ENCODE measurements at regions not wholly inside any gene's neighbourhood (a gene's known extent, or its start where the extent isn't known, plus 50 kb on each side); places are given as distances from the start of the nearest gene placed in this dataset.

DNA sequence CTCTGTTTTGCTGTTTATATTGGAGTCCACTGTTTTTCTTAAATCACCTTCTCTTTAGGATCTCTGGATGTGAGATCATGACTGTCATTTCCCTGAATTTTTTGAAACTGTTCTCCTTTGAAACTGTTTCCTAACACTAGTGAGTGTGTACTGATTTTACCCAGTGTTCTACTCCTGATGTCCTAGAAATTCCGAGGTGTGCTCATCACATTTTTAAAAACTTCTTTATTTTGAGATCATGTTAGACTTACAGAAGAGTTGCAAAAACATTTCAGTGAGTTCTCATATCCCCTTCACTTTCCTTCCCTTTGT is 292.6 kb downstream of the NFKBIZ start:
- Mint-ChIP-seq H3K9me3 (no peaks in the 10 kb centered on the region), H3K4me1 (ENCODE audit: low read depth) (peaks cover 1% of the 10 kb centered on the region), H3K27ac (no peak overlapping the region), H3K36me3 (ENCODE audit: low read depth) (no peaks in the 10 kb centered on the region), H3K27me3 (ENCODE audit: low read depth) (peaks cover 27% of the 10 kb centered on the region), H3K4me3 (no peak overlapping the region)
- DNase-seq (ENCODE audit: low spot score) = no peak

- Mint-ChIP-seq H3K4me3 (no peak overlapping the region), H3K27ac (no peak overlapping the region), H3K4me1 (ENCODE audit: low read depth) (peaks cover 1% of the 10 kb centered on the region), H3K36me3 (ENCODE audit: low read depth) (no peaks in the 10 kb centered on the region), H3K9me3 (no peaks in the 10 kb centered on the region), H3K27me3 (ENCODE audit: low read depth) (peaks cover 25% of the 10 kb centered on the region)
- no peak for DNase-seq (ENCODE audit: low spot score)
These were observed 292.3 kb upstream of the ZPLD1 start for GRCh38 chr3:102142379-102143060.

GRCh38 chr3:102143536-102143935 is 291.3 kb upstream of the ZPLD1 start:
- peaks cover 25% of the 10 kb centered on the region for H3K27me3 Mint-ChIP-seq (ENCODE audit: low read depth)
- peaks cover 1% of the 10 kb centered on the region for H3K4me1 Mint-ChIP-seq (ENCODE audit: low read depth)
- no peak overlapping the region for H3K4me3 Mint-ChIP-seq
- no peak overlapping the region for H3K27ac Mint-ChIP-seq
- DNase-seq (ENCODE audit: low spot score) = no peak
- H3K36me3 Mint-ChIP-seq (ENCODE audit: low read depth) = no peaks in the 10 kb centered on the region
- peaks cover 3% of the 10 kb centered on the region for H3K9me3 Mint-ChIP-seq

DNA sequence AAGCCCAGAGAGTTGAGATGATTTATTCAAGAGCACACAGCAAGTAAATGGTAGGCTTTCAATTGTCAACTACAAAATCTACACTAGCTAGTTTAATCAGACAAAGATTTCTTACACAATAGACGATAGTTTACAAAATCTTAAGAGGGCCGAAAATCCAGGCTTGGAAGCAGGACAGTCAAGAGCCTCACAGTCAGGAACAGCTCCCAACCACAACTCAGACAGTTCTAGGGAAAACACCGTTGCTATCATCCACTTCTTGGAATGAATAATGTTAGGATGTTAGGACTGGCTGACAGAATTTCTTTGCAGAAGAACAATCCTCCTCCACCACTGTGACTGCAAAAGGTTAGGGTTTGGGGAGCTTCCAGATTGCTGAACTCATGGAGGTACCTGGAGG is 290.8 kb upstream of the ZPLD1 start:
- Mint-ChIP-seq H3K27ac (no peak overlapping the region), H3K9me3 (peaks cover 8% of the 10 kb centered on the region), H3K27me3 (ENCODE audit: low read depth) (peaks cover 25% of the 10 kb centered on the region), H3K36me3 (ENCODE audit: low read depth) (peaks cover 2% of the 10 kb centered on the region), H3K4me3 (no peak overlapping the region), H3K4me1 (ENCODE audit: low read depth) (peaks cover 1% of the 10 kb centered on the region)
- no peak for DNase-seq (ENCODE audit: low spot score)

DNA sequence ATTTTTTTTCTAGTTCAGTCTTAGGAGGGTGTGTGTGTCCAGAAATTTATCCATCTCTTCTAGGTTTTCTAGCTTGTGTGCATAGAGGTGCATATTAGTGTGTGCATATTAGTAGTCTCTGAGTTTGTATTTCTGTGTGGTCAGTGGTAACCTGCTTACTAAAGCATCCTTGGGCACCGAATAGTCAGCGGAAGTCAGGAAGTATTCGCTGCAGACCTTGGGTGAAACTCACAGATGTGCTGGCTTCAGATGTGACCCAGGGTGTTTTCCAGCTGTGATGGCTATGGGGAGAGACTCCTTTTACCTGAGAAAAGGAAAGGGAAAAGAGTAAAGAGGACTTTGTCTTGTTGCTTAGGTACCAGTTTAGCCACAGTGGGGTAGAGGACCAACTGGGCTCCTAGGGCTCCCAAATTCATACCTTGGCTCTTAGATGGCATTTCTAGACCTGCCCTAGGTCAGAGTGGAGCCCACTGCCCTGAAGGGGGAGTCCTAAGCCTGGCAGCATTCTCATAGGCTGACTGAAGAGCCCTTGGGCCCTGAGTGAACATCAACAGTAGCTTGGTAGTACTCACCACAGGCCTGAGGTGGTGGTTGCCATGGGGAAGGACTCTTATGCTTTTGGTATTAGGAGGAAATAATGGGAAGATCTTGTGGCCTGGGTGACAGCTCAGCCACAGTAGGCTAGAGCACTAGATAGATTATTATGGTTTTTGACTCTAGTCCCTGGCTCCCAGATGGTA is 286.0 kb upstream of the ZPLD1 start:
- H3K27ac Mint-ChIP-seq = no peak overlapping the region
- H3K4me1 Mint-ChIP-seq (ENCODE audit: low read depth) = peaks cover 12% of the 10 kb centered on the region
- no peak for DNase-seq (ENCODE audit: low spot score)
- no peak overlapping the region for H3K4me3 Mint-ChIP-seq
- H3K9me3 Mint-ChIP-seq = peaks cover 54% of the 10 kb centered on the region
- peaks cover 16% of the 10 kb centered on the region for H3K36me3 Mint-ChIP-seq (ENCODE audit: low read depth)
- peaks cover 4% of the 10 kb centered on the region for H3K27me3 Mint-ChIP-seq (ENCODE audit: low read depth)

DNA sequence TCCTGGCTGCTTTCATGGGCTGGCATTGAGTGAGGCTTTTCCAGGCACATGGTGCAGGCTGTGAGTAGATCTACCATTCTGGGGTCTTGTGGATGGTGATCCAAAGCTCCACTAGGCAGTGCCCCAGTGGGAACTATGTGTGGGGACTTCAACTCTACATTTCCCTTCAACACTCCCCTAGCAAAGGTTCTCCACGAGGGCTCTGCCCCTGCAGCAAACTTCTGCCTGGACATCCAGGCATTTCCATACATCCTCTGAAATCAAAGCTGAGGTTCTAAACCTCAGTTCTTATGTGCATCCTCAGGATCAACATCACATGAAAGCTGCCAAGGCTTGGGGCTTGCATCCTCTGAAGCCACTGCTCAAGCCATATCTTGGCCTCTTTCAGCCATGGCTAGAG is 282.9 kb upstream of the ZPLD1 start:
- no peak for DNase-seq (ENCODE audit: low spot score)
- peaks cover 12% of the 10 kb centered on the region for H3K4me1 Mint-ChIP-seq (ENCODE audit: low read depth)
- H3K9me3 Mint-ChIP-seq = peaks cover 59% of the 10 kb centered on the region
- H3K27ac Mint-ChIP-seq = no peak overlapping the region
- H3K27me3 Mint-ChIP-seq (ENCODE audit: low read depth) = peaks cover 4% of the 10 kb centered on the region
- peaks cover 16% of the 10 kb centered on the region for H3K36me3 Mint-ChIP-seq (ENCODE audit: low read depth)
- no peak overlapping the region for H3K4me3 Mint-ChIP-seq

- H3K4me1 Mint-ChIP-seq (ENCODE audit: low read depth) = no peaks in the 10 kb centered on the region
- H3K27ac Mint-ChIP-seq = no peak overlapping the region
- peaks cover 29% of the 10 kb centered on the region for H3K9me3 Mint-ChIP-seq
- no peak for DNase-seq (ENCODE audit: low spot score)
- peaks cover 10% of the 10 kb centered on the region for H3K36me3 Mint-ChIP-seq (ENCODE audit: low read depth)
- no peaks in the 10 kb centered on the region for H3K27me3 Mint-ChIP-seq (ENCODE audit: low read depth)
- no peak overlapping the region for H3K4me3 Mint-ChIP-seq
These were observed 278.4 kb upstream of the ZPLD1 start for GRCh38 chr3:102156426-102156825.

DNA sequence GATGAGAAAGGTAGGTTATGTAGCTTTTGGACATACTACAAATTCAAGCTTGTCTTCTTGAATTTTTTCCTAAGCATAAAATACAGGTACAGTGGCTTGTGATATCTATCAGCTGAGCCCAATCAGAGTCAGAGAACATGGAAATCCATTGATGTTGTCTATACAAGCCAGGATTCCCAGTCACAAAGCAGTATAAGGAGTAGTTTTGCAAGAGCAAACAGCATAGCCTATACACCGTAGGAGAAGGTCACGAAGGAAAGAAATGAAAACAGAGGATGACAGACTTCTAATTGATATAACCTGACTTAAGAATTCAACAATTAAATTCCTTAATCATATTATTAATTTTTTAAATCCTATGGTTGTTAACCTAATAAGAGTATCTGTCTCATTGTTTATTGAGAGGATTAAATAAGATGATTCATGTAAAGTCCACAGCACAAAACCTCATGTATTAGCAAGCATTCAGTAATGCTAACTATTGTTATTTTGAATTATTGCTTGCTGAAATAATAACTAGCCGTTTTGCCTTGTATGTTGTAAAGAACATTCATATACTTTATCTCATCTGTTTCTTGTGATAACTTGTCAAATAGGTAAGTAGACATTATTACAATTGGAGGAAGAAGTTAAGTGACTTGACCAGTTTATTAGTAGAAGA is 276.6 kb upstream of the ZPLD1 start:
- Mint-ChIP-seq H3K27me3 (ENCODE audit: low read depth) (no peaks in the 10 kb centered on the region), H3K4me3 (no peak overlapping the region), H3K36me3 (ENCODE audit: low read depth) (no peaks in the 10 kb centered on the region), H3K4me1 (ENCODE audit: low read depth) (peaks cover 3% of the 10 kb centered on the region), H3K27ac (no peak overlapping the region), H3K9me3 (peaks cover 11% of the 10 kb centered on the region)
- no peak for DNase-seq (ENCODE audit: low spot score)

DNA sequence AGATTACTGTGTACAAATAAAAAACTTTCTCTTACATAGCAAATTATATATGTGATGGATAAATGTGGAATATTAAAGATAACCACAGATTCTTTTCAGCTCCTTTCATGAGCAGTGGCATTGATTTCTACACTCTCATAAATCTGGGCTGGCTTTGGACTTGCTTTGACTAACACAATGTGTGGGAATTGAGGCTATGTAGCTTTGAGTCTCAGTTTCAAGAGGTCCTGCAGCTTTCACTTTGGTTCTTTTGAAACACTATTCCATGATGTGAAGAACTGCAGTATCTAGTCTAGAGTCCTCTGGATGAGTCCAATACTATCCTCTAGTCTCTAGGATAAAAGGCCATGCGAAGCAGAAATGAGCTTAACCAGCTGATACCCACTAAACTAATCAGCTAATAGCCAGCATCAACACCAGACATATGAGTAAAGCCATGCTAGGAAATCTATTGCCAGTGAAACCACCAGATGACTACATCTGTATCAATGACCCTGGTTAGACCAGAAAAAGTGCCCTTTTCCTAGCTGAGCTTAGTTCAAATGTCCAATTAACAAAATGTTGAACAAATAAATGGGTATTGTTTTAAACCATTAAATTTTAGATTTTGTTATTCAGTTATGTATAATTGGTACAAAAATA is 274.9 kb upstream of the ZPLD1 start:
- no peak overlapping the region for H3K27ac Mint-ChIP-seq
- H3K4me1 Mint-ChIP-seq (ENCODE audit: low read depth) = peaks cover 3% of the 10 kb centered on the region
- H3K36me3 Mint-ChIP-seq (ENCODE audit: low read depth) = no peaks in the 10 kb centered on the region
- no peak overlapping the region for H3K4me3 Mint-ChIP-seq
- no peaks in the 10 kb centered on the region for H3K27me3 Mint-ChIP-seq (ENCODE audit: low read depth)
- H3K9me3 Mint-ChIP-seq = no peaks in the 10 kb centered on the region
- DNase-seq (ENCODE audit: low spot score) = no peak

- Mint-ChIP-seq H3K4me3 (no peak overlapping the region), H3K36me3 (ENCODE audit: low read depth) (no peaks in the 10 kb centered on the region), H3K27me3 (ENCODE audit: low read depth) (no peaks in the 10 kb centered on the region), H3K4me1 (ENCODE audit: low read depth) (peaks cover 3% of the 10 kb centered on the region), H3K9me3 (no peaks in the 10 kb centered on the region), H3K27ac (no peak overlapping the region)
- DNase-seq (ENCODE audit: low spot score) = no peak
These were observed 273.3 kb upstream of the ZPLD1 start for GRCh38 chr3:102161384-102162006.

GRCh38 chr3:102162251-102162650 is 272.6 kb upstream of the ZPLD1 start:
- Mint-ChIP-seq H3K9me3 (no peaks in the 10 kb centered on the region), H3K27ac (no peak overlapping the region), H3K4me1 (ENCODE audit: low read depth) (peaks cover 3% of the 10 kb centered on the region), H3K4me3 (no peak overlapping the region), H3K36me3 (ENCODE audit: low read depth) (no peaks in the 10 kb centered on the region), H3K27me3 (ENCODE audit: low read depth) (no peaks in the 10 kb centered on the region)
- DNase-seq (ENCODE audit: low spot score) = no peak

DNA sequence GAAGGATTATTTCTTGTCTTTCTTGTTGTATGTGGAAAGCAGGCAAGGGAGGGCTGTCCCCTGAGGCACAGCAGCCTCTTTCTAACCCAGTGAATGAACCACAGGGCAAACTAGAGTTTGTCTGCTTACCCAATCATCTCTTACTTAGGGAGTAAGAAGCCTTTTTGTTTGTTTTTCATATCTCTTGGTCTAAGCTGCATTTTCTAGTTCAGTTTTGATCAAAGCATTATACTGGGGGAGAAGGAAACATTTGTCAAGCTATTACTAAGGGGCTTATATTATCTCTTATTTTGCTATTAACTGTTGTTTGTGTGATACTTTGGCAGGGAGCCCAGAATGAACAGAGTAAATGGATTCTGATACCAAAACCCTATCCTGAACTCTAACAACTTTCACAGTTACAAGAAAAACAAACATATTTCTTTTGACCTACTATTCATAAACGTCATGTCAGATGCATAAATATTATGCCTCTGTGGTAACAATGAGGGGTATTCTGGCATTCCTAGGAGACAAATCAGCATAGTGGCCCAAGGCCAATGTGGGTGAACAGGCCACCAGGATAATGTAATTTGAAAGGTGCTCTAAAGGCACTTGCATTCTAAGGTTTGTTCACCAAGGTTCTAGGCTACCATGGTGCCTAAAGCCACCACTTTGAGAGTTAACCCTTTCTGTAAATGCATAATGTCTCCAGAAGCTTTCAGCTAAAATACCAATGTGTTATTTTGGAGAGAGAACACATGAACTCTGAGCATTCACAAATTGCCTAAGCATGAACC is 271.6 kb upstream of the ZPLD1 start:
- H3K4me1 Mint-ChIP-seq (ENCODE audit: low read depth) = peaks cover 3% of the 10 kb centered on the region
- H3K27me3 Mint-ChIP-seq (ENCODE audit: low read depth) = no peaks in the 10 kb centered on the region
- no peak for DNase-seq (ENCODE audit: low spot score)
- H3K27ac Mint-ChIP-seq = no peak overlapping the region
- no peaks in the 10 kb centered on the region for H3K36me3 Mint-ChIP-seq (ENCODE audit: low read depth)
- no peaks in the 10 kb centered on the region for H3K9me3 Mint-ChIP-seq
- H3K4me3 Mint-ChIP-seq = no peak overlapping the region

DNA sequence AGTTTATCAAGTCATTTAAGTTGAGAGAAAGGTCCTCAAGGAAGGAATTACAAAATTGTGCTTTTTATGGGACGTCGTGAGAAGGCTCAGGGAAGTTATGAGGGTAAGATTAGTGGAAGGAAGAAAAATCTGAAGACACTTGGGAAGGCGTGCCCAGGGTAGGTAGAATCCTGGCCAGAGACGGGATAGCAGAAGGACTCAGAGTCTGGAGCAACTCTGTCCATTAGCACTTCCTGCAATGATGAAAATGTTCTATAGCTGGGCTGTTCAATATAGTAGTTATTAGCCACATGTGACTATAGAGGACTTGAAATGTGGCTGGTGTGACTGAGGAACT is 271.0 kb upstream of the ZPLD1 start:
- Mint-ChIP-seq H3K4me1 (ENCODE audit: low read depth) (peaks cover 3% of the 10 kb centered on the region), H3K36me3 (ENCODE audit: low read depth) (no peaks in the 10 kb centered on the region), H3K27me3 (ENCODE audit: low read depth) (no peaks in the 10 kb centered on the region), H3K27ac (no peak overlapping the region), H3K4me3 (no peak overlapping the region), H3K9me3 (no peaks in the 10 kb centered on the region)
- no peak for DNase-seq (ENCODE audit: low spot score)
